ENCODE measurements at regions not wholly inside any gene's neighbourhood (a gene's known extent, or its start where the extent isn't known, plus 50 kb on each side); places are given as distances from the start of the nearest gene placed in this dataset.

GRCh38 chrX:150234126-150234525 lies 129.0 kb upstream of the MAMLD1 start:
- TF ChIP-seq, protein P1, sequence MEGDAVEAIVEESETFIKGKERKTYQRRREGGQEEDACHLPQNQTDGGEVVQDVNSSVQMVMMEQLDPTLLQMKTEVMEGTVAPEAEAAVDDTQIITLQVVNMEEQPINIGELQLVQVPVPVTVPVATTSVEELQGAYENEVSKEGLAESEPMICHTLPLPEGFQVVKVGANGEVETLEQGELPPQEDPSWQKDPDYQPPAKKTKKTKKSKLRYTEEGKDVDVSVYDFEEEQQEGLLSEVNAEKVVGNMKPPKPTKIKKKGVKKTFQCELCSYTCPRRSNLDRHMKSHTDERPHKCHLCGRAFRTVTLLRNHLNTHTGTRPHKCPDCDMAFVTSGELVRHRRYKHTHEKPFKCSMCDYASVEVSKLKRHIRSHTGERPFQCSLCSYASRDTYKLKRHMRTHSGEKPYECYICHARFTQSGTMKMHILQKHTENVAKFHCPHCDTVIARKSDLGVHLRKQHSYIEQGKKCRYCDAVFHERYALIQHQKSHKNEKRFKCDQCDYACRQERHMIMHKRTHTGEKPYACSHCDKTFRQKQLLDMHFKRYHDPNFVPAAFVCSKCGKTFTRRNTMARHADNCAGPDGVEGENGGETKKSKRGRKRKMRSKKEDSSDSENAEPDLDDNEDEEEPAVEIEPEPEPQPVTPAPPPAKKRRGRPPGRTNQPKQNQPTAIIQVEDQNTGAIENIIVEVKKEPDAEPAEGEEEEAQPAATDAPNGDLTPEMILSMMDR (IDR thresholded peaks at IDR 0.05; ENCODE audit: insufficient read depth, low read length), result no peak
- TF ChIP-seq REST (IDR thresholded peaks at IDR 0.05; ENCODE audit: insufficient replicate concordance, low read depth), result no peak
- no peak for TF ChIP-seq POLR2AphosphoS5 (IDR thresholded peaks at IDR 0.05; ENCODE audit: low read depth)
